K562 (cell line): ENCODE measurements at regions not wholly inside any gene's neighbourhood (a gene's known extent, or its start where the extent isn't known, plus 50 kb on each side); places are given as distances from the start of the nearest gene placed in this dataset.
A peak's percentile ranks its signal among the peaks of the same experiment; 100 is the strongest.

Experiments
- GABPA ChIP-seq: fragments of 200-800 bp; sonication (Bioruptor generic); conservative IDR thresholded peaks from 2 replicates; pipeline ENCODE4 v1.6.1; 2016; ENCODE audit warnings: low read depth, missing genetic modification characterization, missing compliant biosample characterization
- POLR2B ChIP-seq: fragments of 450-650 bp; IDR thresholded peaks from 2 replicates; pipeline ENCODE4 v1.6.1; 2018; ENCODE audit warnings: low read depth; ENCODE audit not compliant: partially characterized antibody
- POLR2G ChIP-seq: fragments of 200-400 bp; formaldehyde crosslinking; IDR thresholded peaks from 2 replicates; pipeline ENCODE4 v1.6.1; 2017; ENCODE audit warnings: low read depth, mild to moderate bottlenecking, antibody characterized with exemption, low read length, moderate library complexity
- RBFOX2 ChIP-seq: fragments of 200-400 bp; formaldehyde crosslinking; IDR thresholded peaks from 2 replicates; pipeline ENCODE4 v1.6.1; 2017; ENCODE audit warnings: low read depth, mild to moderate bottlenecking, low read length, moderate library complexity
- RBM22 ChIP-seq: fragments of 200-400 bp; formaldehyde crosslinking; IDR thresholded peaks from 2 replicates; pipeline ENCODE4 v1.6.1; 2018; ENCODE audit warnings: low read length, low read depth; ENCODE audit not compliant: poor library complexity, severe bottlenecking
- SUPT5H ChIP-seq: fragments of 450-650 bp; IDR thresholded peaks from 2 replicates; pipeline ENCODE4 v1.6.1; 2016
- ZFX ChIP-seq: sonication (generic); formaldehyde crosslinking; IDR thresholded peaks from 2 replicates; pipeline ENCODE4 v1.8.0; 2022; ENCODE audit warnings: mild to moderate bottlenecking, missing genetic modification reagents, moderate library complexity
- ZNF197 ChIP-seq: fragments of 200-800 bp; sonication (Bioruptor generic); IDR thresholded peaks from 2 replicates; pipeline ENCODE4 v1.6.1; 2016; ENCODE audit warnings: low read depth, missing genetic modification characterization, missing compliant biosample characterization
- ZNF224 ChIP-seq: sonication (generic); formaldehyde crosslinking; IDR thresholded peaks from 2 replicates; pipeline ENCODE4 v1.8.0; 2022; ENCODE audit warnings: mild to moderate bottlenecking, missing genetic modification reagents
- ZNF232 ChIP-seq: sonication (generic); formaldehyde crosslinking; IDR thresholded peaks from 2 replicates; pipeline ENCODE4 v1.8.0; 2022; ENCODE audit warnings: mild to moderate bottlenecking, missing genetic modification reagents
- TF ChIP-seq, protein P1 (sequence below): sonication (generic); formaldehyde crosslinking; IDR thresholded peaks from 2 replicates; pipeline ENCODE4 v1.8.0; 2023; ENCODE audit warnings: missing genetic modification reagents, mild to moderate bottlenecking, borderline replicate concordance
- TF ChIP-seq, protein P2 (sequence below): sonication (generic); formaldehyde crosslinking; IDR thresholded peaks from 2 replicates; pipeline ENCODE4 v1.8.0; 2023; ENCODE audit warnings: mild to moderate bottlenecking, missing genetic modification reagents

DNA sequence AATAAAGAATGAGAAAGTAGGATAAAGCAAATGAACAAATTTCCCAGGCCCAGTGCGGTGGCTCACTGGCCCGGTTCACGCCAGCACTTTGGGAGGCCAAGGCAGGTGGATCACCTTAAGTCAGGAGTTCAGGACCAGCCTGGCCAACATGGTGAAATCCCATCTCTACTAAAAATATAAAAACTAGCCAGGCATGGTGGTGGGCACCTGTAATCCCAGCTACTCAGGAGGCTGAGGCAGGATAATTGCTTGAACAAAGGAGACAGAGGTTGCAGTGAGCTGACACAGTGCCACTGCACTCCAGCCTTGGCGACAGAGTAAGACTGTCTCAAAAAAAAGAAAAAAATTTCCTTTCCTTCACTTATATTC is 104.5 kb upstream of the PRSS16 start (continued):
- TF ChIP-seq, protein P1, sequence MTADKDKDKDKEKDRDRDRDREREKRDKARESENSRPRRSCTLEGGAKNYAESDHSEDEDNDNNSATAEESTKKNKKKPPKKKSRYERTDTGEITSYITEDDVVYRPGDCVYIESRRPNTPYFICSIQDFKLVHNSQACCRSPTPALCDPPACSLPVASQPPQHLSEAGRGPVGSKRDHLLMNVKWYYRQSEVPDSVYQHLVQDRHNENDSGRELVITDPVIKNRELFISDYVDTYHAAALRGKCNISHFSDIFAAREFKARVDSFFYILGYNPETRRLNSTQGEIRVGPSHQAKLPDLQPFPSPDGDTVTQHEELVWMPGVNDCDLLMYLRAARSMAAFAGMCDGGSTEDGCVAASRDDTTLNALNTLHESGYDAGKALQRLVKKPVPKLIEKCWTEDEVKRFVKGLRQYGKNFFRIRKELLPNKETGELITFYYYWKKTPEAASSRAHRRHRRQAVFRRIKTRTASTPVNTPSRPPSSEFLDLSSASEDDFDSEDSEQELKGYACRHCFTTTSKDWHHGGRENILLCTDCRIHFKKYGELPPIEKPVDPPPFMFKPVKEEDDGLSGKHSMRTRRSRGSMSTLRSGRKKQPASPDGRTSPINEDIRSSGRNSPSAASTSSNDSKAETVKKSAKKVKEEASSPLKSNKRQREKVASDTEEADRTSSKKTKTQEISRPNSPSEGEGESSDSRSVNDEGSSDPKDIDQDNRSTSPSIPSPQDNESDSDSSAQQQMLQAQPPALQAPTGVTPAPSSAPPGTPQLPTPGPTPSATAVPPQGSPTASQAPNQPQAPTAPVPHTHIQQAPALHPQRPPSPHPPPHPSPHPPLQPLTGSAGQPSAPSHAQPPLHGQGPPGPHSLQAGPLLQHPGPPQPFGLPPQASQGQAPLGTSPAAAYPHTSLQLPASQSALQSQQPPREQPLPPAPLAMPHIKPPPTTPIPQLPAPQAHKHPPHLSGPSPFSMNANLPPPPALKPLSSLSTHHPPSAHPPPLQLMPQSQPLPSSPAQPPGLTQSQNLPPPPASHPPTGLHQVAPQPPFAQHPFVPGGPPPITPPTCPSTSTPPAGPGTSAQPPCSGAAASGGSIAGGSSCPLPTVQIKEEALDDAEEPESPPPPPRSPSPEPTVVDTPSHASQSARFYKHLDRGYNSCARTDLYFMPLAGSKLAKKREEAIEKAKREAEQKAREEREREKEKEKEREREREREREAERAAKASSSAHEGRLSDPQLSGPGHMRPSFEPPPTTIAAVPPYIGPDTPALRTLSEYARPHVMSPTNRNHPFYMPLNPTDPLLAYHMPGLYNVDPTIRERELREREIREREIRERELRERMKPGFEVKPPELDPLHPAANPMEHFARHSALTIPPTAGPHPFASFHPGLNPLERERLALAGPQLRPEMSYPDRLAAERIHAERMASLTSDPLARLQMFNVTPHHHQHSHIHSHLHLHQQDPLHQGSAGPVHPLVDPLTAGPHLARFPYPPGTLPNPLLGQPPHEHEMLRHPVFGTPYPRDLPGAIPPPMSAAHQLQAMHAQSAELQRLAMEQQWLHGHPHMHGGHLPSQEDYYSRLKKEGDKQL (CRISPR knock-in tag) = 0 out of 2 replicates have a peak, but pooled peaks have one; percentile 20
- TF ChIP-seq ZNF197 (0 out of 2 replicates have a peak, but pooled peaks have one; percentile 8), RBM22 (peak; percentile 39), POLR2B (peak; percentile 29), ZNF232 (CRISPR knock-in tag) (0 out of 2 replicates have a peak, but pooled peaks have one; percentile 17), ZFX (CRISPR knock-in tag) (0 out of 2 replicates have a peak, but pooled peaks have one; percentile 7), GABPA (tag) (0 out of 2 replicates have a peak, but pooled peaks have one; percentile 9), SUPT5H (peak; percentile 57; the same call in 1 of the 2 replicates), RBFOX2 (peak; percentile 52), POLR2G (0 out of 2 replicates have a peak, but pooled peaks have one; percentile 16), ZNF224 (CRISPR knock-in tag) (0 out of 2 replicates have a peak, but pooled peaks have one; percentile 8)
- TF ChIP-seq, protein P2, sequence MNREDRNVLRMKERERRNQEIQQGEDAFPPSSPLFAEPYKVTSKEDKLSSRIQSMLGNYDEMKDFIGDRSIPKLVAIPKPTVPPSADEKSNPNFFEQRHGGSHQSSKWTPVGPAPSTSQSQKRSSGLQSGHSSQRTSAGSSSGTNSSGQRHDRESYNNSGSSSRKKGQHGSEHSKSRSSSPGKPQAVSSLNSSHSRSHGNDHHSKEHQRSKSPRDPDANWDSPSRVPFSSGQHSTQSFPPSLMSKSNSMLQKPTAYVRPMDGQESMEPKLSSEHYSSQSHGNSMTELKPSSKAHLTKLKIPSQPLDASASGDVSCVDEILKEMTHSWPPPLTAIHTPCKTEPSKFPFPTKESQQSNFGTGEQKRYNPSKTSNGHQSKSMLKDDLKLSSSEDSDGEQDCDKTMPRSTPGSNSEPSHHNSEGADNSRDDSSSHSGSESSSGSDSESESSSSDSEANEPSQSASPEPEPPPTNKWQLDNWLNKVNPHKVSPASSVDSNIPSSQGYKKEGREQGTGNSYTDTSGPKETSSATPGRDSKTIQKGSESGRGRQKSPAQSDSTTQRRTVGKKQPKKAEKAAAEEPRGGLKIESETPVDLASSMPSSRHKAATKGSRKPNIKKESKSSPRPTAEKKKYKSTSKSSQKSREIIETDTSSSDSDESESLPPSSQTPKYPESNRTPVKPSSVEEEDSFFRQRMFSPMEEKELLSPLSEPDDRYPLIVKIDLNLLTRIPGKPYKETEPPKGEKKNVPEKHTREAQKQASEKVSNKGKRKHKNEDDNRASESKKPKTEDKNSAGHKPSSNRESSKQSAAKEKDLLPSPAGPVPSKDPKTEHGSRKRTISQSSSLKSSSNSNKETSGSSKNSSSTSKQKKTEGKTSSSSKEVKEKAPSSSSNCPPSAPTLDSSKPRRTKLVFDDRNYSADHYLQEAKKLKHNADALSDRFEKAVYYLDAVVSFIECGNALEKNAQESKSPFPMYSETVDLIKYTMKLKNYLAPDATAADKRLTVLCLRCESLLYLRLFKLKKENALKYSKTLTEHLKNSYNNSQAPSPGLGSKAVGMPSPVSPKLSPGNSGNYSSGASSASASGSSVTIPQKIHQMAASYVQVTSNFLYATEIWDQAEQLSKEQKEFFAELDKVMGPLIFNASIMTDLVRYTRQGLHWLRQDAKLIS (CRISPR knock-in tag) = peak; percentile 70; the same call in 1 of the 2 replicates
